GM18861 (cell line): ENCODE measurements at regions not wholly inside any gene's neighbourhood (a gene's known extent, or its start where the extent isn't known, plus 50 kb on each side); places are given as distances from the start of the nearest gene placed in this dataset.
"Not testable (repeated sequence)": the region's sequence is repeated elsewhere in the genome, so short reads cannot be mapped to it uniquely, and the experiment has no call there.

Experiments used
- ATAC-seq: cut with Tn5 transposase; IDR thresholded peaks from one replicate; pipeline ENCODE4 v1.9.1; 2021; ENCODE audit not compliant: unreplicated experiment

DNA sequence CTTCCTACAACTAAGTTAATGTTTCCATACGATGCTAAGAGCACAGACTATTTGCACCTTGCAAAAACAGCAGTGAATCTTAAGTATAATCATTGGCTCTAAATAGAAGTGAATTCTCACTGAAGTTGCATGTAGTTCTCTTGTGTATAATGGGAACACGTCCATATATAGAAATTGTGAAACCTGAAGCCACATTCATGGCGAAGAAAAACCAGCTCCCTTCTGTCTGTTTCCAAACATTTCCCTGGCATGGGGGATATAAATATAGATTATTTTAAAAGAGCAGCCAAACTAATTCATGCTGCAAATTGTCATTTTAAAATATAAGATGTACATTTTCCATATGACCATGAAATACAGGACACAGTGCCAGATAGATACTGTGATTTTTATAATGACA, 71.1 kb downstream of the TRAM1L1 start:
- ATAC-seq: no peak

GRCh38 chr4:117010671-117011070, 74.7 kb downstream of the TRAM1L1 start:
- ATAC-seq: no peak

GRCh38 chr4:117001077-117001476, 84.3 kb downstream of the TRAM1L1 start:
- peak; percentile 83 for ATAC-seq

DNA sequence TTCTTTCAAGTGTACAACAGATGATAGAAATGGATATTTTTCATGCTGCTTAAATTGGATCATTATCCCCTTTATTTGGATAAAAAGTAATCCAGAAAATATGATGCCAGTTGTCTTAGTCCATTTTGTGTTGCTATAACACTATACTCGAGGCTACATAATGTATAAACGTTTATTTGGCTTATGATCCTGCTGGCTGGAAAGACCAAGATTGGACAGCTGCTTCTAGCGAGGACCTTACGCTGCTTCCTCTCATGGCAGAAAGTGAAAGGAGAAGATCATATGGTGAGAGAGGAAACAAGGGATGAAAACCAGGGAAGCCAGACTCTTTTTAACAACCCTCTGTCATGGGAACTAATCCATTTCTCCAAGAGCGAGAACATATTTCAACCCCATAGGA, 102.7 kb downstream of the TRAM1L1 start:
- no peak for ATAC-seq

DNA sequence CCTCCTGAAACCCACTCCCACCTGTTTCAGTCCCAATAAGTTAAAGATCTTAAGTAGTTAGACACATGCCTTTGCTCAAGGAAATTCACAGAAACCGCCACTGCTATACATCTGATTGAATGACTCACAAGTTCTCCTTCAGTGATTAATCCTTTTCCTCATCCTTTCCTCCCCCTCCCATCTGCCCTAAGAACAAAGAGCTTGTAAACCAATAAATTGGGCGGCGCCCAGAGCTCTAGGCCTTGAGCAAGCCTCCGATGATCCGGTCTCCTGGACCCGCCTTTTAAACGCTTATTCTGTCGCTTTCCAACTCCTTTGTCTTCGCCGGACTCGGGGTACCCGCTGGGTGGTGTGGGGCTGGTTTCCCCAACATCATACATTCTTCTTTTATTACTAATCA, 104.9 kb downstream of the TRAM1L1 start:
- ATAC-seq: not testable (repeated sequence)

DNA sequence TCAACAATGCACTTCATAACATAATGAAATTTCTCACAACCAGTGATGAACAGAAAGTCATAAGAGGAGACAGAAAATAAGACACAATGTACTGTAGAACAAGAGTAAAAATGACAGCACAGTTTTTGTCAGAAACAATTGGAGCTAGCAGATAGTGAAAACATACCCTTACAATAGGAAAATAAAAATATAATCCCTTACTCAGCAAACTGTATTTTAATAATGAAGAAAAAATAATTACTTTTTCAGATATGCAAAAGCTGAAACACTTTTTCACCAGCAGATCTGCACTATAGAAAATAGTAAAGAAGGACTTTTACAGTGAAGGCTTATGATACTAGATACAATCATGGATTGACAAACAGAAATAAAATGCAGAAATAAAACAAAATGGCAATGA, 126.3 kb downstream of the TRAM1L1 start:
- ATAC-seq: no peak

GRCh38 chr4:116953947-116954346, 131.4 kb downstream of the TRAM1L1 start:
- ATAC-seq: no peak

GRCh38 chr4:116952530-116953136, 132.7 kb downstream of the TRAM1L1 start:
- ATAC-seq: no peak

DNA sequence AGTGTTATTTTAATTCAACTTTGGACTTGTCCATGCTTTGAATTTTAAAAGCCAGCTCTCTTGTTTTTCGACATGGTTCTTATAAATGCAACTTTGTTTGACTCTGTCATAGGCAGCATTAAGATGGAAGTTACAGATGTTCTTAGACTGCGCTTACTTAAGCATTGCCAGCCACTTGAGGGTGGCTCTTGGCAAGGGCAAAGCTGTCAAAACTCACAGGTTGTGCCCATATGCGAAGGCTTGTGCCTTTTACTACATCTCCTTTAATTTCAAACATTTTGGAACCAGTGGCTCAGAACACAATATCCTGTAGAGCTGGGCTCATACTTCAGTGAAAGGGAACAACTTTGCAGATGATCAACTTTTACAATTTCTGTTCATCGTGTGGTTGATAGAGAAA, 135.5 kb downstream of the TRAM1L1 start:
- no peak for ATAC-seq

DNA sequence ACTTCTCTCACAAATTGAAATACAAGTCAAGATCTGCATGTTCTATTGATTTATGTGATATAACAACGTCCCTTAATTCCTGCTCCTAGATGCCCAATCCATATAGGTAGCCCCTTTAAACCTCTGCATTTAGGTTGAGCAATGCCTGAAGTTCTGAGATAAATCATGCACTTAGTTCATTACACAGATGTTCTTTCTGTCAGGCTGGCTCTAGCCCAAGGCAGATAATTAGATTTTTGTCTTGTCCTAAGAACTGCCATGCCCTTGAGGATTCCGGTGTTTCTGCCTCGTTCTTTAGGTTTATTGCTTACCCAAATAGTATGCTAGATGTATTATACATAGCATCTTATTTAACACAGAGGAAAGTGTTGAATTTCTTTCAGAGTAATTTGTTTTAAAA, 143.1 kb downstream of the TRAM1L1 start:
- ATAC-seq: no peak

DNA sequence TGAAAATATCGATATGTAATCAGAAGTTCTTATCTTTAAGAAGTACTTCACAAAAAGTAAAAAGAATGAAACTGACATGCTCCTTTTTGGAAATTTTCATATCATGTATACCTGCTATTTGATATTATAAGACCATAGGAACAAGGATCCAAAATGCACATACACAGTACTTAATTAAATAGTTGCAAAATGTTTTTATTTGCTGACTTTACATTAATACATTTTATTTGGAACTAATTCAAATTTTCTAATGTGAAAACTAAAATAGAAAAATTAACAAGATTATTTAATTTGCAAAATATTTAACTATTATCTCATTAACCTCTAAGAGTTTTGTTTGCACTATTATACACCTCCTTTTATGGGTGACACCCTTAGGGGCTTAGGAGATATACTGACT, 155.0 kb downstream of the TRAM1L1 start:
- ATAC-seq: no peak

- no peak for ATAC-seq
Observed at GRCh38 chr4:116926631-116927295, 158.6 kb downstream of the TRAM1L1 start.

GRCh38 chr4:116925900-116926457, 159.4 kb downstream of the TRAM1L1 start:
- ATAC-seq: no peak

GRCh38 chr4:116923389-116923788, 162.0 kb downstream of the TRAM1L1 start:
- ATAC-seq: no peak

DNA sequence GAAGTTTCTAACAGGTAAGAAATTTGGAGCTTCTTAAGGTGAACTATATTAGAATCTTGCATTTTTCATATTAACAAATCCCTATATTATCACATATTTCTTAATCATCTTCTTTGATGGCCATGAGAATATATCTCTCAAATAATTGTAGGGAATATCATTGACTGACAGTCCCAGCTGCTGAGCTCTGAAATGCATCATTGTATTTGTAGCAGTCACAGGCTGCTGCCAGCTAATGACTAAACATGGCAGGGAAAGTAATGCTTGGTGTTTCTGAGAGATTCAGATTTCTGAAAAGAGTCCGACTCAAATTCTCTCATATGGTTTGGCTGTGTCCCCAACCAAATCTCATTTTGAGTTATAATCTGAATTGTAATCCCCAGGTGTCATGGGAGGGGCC, 171.9 kb downstream of the TRAM1L1 start:
- no peak for ATAC-seq

GRCh38 chr4:116906758-116907157, 178.6 kb downstream of the TRAM1L1 start:
- ATAC-seq: no peak

DNA sequence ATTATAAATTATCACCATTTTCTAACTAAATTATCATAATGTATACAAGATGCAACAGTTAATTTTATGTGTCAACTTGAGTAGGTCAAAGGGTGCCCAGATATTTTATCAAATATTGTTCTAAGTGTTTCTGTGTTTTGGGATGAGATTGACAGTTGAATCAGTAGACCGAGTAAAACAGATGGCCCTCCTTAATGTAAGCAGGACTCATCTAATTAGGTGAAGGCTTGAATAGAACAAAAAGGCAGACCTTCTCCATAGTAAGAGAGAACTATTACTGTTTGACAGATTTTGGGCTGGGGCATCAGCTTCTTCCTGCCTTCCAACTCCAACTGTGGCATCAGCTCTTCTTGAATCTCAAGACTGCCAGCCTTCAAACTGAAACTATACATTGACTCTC, 185.8 kb downstream of the TRAM1L1 start:
- ATAC-seq: no peak

DNA sequence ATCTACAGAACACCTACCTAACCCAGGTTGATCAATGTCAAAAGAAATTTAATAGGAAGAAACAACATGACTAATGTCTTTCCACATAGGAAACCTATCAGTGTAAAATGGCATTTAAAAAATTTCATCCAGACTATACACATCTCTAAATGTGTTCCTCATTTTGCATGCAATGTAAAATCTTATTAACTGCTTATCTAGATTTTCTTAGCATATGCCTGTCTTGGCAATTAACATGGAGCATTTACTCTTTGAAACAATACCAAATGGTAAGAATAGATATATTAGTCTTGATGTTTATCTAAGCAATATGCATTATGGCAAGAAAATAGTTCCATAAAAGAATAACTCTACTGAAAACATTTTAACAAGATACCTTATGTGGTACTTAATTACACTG, 199.8 kb downstream of the TRAM1L1 start:
- ATAC-seq: no peak

- no peak for ATAC-seq
Observed at GRCh38 chr4:116882503-116882902, 202.9 kb downstream of the TRAM1L1 start.

DNA sequence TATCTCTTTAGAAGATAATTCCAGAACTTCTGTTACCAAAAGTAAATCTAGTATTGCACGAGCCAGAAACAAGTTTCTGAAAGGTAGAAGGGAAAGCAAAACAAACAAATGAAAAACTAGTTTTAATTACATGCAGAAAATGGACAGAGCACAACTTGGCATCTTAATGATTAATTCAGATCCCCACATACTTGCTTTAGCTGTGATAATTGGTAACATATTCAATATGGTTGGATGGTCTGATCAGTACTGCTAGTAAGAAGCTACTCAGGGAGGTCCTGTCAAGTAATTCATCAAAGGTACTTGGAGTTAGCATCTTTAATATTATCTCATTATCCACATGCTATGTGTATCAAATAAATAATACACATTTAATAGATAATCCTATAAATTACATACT, 204.3 kb downstream of the TRAM1L1 start:
- ATAC-seq: peak; percentile 97

- ATAC-seq: peak; percentile 49
Observed at GRCh38 chr4:116880625-116881024, 204.8 kb downstream of the TRAM1L1 start.

- no peak for ATAC-seq
Observed at GRCh38 chr4:116878280-116878679, 207.1 kb downstream of the TRAM1L1 start.

DNA sequence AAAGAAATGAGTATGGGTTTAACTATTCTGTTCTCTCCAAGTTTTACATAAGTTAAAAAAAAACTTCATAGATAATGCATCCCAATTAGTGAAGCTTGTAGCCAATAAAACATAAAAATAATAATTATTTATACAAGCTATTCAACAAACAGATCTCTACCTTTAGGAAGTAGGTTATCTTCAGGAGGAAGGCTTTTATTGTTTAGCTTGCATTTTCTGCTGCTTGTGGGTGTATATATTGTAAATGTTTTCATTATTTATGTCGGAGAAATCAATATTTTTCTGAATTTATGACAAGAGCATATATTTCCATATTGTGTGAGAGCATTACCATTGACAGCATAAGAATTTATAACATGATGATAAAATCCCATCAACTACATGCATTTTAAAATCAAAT, 208.3 kb downstream of the TRAM1L1 start:
- ATAC-seq: no peak
